Loucy (cell line): ENCODE measurements at regions not wholly inside any gene's neighbourhood (a gene's known extent, or its start where the extent isn't known, plus 50 kb on each side); places are given as distances from the start of the nearest gene placed in this dataset.

Experiments used
- EZH2phosphoT487 ChIP-seq: fragments of 200-600 bp; IDR thresholded peaks from 2 replicates; pipeline ENCODE4 v1.6.1; 2018; ENCODE audit warnings: antibody characterized with exemption, mild to moderate bottlenecking, moderate library complexity, borderline replicate concordance
- TF ChIP-seq, protein P1 (sequence below): fragments of 200-600 bp; sonication (generic); conservative IDR thresholded peaks from 2 replicates; pipeline ENCODE4 v1.5.1; 2014; ENCODE audit warnings: mild to moderate bottlenecking, antibody characterized with exemption, low read length

DNA sequence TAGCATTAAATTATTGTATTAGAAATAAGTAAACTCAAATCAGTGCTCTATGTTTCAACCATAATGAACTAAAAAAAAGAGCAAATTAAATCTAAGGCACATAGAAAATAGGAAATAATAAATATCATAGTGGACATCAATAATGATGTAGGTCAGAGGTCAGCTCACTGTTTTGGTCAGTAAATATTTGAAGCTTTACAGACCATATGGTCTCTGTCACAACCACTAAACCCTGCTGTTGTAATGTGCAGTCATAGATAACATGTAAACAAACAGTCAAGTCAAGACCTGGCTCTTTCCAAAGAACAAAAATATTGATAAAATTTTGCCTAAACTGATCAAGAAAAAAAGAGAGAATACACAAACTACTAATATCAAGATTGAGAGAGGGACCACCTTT lies 615.0 kb downstream of the SH2D4B start:
- TF ChIP-seq, protein P1, sequence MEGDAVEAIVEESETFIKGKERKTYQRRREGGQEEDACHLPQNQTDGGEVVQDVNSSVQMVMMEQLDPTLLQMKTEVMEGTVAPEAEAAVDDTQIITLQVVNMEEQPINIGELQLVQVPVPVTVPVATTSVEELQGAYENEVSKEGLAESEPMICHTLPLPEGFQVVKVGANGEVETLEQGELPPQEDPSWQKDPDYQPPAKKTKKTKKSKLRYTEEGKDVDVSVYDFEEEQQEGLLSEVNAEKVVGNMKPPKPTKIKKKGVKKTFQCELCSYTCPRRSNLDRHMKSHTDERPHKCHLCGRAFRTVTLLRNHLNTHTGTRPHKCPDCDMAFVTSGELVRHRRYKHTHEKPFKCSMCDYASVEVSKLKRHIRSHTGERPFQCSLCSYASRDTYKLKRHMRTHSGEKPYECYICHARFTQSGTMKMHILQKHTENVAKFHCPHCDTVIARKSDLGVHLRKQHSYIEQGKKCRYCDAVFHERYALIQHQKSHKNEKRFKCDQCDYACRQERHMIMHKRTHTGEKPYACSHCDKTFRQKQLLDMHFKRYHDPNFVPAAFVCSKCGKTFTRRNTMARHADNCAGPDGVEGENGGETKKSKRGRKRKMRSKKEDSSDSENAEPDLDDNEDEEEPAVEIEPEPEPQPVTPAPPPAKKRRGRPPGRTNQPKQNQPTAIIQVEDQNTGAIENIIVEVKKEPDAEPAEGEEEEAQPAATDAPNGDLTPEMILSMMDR, result no peak
- TF ChIP-seq EZH2phosphoT487, result no peak
